Lower leg skin (tissue), 4 donors: ENCODE measurements at regions not wholly inside any gene's neighbourhood (a gene's known extent, or its start where the extent isn't known, plus 50 kb on each side); places are given as distances from the start of the nearest gene placed in this dataset.

ENCODE experiments used
- DNase-seq, 2 donors: peaks; one replicate each; pipeline ENCODE4 v3.0.0-alpha.2; 2019; ENCODE audit warnings: low spot score in 2 of 2
- H3K4me3 ChIP-seq: fragments of 200-600 bp; sonication (generic); 2 replicates; pipeline ENCODE4 v1.5.1; 2017; ENCODE audit warnings: mild to moderate bottlenecking, low read depth; ENCODE audit not compliant: poor library complexity, severe bottlenecking
- CTCF ChIP-seq, 3 donors: fragments of 450-650 bp; IDR thresholded peaks; one replicate each; pipeline ENCODE4 v1.5.1; 2016; ENCODE audit warnings: antibody characterized with exemption in 3 of 3, mild to moderate bottlenecking in 3 of 3, moderate library complexity in 2 of 3
- POLR2A ChIP-seq, 2 donors: fragments of 450-650 bp; IDR thresholded peaks; one replicate each; pipeline ENCODE4 v1.6.1; 2016 to 2017; ENCODE audit warnings: antibody characterized with exemption in 2 of 2, mild to moderate bottlenecking in 1 of 2, moderate library complexity in 1 of 2
- WGBS, 2 donors: methylation state at CpG; one replicate each; pipeline ENCODE4 v1.1.5; 2018; 5-methylcytosine and 5-hydroxymethylcytosine counted together
- intact Hi-C: fragments of 100-400 bp; cut with DNase I; formaldehyde crosslinking; loops from one replicate; pipeline ENCODE4 v1.15.0; 2023; ENCODE audit warnings: low total_unique reads

DNA sequence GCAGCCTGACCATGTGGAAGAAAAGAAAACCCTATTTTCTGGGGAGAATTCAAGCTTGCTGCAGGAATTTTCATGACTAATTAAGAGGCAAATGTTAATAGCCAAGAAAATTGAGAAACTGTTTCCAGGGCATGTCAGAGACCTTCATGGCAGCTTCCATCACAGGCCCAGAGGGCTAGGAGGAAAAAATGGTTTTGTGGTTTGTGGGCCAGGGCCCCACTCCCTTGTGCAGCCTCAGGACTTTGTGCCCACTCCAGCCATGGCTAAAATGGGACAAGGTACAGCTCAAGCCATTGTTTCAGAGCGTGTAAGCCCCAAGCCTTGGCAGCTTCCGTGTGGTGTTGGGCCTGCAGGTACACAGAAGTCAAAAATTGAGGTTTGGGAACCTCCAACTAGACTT lies 282.9 kb downstream of the DCAF12L2 start:
- no peak for DNase-seq
- intact Hi-C loops: no loop called here
- no peak overlapping the region for H3K4me3 ChIP-seq
- WGBS, 2 donors: 55 to 100% methylated on average over 1 to 2 of the region's 2 CpGs
- no peak for TF ChIP-seq CTCF (IDR thresholded peaks at IDR 0.05)
- TF ChIP-seq POLR2A (IDR thresholded peaks at IDR 0.05): no peak

GRCh38 chrX:125894947-125895346 lies 271.1 kb downstream of the DCAF12L2 start:
- WGBS, 2 donors: 65 to 73% methylated on average over 4 of the region's 4 CpGs
- intact Hi-C loops: no loop called here
- no peak for DNase-seq
- TF ChIP-seq CTCF (IDR thresholded peaks at IDR 0.05) (no peak), POLR2A (IDR thresholded peaks at IDR 0.05) (no peak)
- no peak overlapping the region for H3K4me3 ChIP-seq

GRCh38 chrX:125895518-125895917 lies 270.6 kb downstream of the DCAF12L2 start:
- TF ChIP-seq POLR2A (IDR thresholded peaks at IDR 0.05): no peak
- TF ChIP-seq CTCF (IDR thresholded peaks at IDR 0.05): no peak
- DNase-seq: no peak
- WGBS, 2 donors: 67 to 73% methylated on average over 1 to 3 of the region's 3 CpGs
- H3K4me3 ChIP-seq: no peak overlapping the region
- intact Hi-C loops: no loop called here

GRCh38 chrX:125926295-125926694 lies 239.8 kb downstream of the DCAF12L2 start:
- TF ChIP-seq CTCF (IDR thresholded peaks at IDR 0.05) (no peak), POLR2A (IDR thresholded peaks at IDR 0.05) (no peak)
- no peak for DNase-seq
- intact Hi-C loops: no loop called here
- H3K4me3 ChIP-seq: no peak overlapping the region
- 80 to 88% methylated on average over 4 of the region's 4 CpGs for WGBS, 2 donors

- intact Hi-C loops: no loop called here
- no peak for TF ChIP-seq POLR2A (IDR thresholded peaks at IDR 0.05)
- TF ChIP-seq CTCF (IDR thresholded peaks at IDR 0.05): no peak
- WGBS, 2 donors: 84 to 86% methylated on average over 1 of the region's 1 CpG
- DNase-seq: no peak
- no peak overlapping the region for H3K4me3 ChIP-seq
These were observed 225.1 kb downstream of the DCAF12L2 start for GRCh38 chrX:125940985-125941384.

DNA sequence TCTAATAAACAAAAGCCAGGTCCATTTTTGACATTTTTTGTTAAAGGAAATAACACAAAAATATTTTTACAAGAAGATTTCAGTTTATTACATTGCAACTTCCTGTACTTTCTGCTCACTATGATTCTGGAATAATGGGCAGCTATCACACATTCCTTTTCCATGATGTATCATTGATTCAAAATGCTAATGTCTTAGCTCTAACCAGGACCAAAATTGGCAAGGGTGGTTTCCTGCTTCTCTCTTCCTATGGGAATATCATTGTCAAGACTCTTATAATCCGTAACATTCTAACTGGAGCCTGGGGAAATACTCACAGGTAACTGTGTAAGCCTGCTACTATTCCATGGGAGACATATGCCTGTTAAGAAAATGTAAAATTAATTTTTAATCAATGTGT lies 218.6 kb downstream of the DCAF12L2 start:
- intact Hi-C loops: no loop called here
- H3K4me3 ChIP-seq: no peak overlapping the region
- 50 to 63% methylated on average over 1 of the region's 1 CpG for WGBS, 2 donors
- TF ChIP-seq CTCF (IDR thresholded peaks at IDR 0.05): no peak
- no peak for TF ChIP-seq POLR2A (IDR thresholded peaks at IDR 0.05)
- DNase-seq: no peak
